ENCODE measurements at regions not wholly inside any gene's neighbourhood (a gene's known extent, or its start where the extent isn't known, plus 50 kb on each side); places are given as distances from the start of the nearest gene placed in this dataset.

- no peak for TF ChIP-seq CTCF (IDR thresholded peaks at IDR 0.05)
Measured at GRCh38 chr5:74042959-74043358, 417.0 kb downstream of the ARHGEF28 start.

- no peak for TF ChIP-seq CTCF (IDR thresholded peaks at IDR 0.05)
Measured at GRCh38 chr5:74042559-74042958, 416.6 kb downstream of the ARHGEF28 start.

- no peak for TF ChIP-seq CTCF (IDR thresholded peaks at IDR 0.05)
Measured at GRCh38 chr5:74041913-74042312, 415.9 kb downstream of the ARHGEF28 start.

- TF ChIP-seq CTCF (IDR thresholded peaks at IDR 0.05): no peak
Measured at GRCh38 chr5:74040811-74041491, 415.0 kb downstream of the ARHGEF28 start.

GRCh38 chr5:74040065-74040551 is 414.1 kb downstream of the ARHGEF28 start:
- no peak for TF ChIP-seq CTCF (IDR thresholded peaks at IDR 0.05)

- TF ChIP-seq CTCF (IDR thresholded peaks at IDR 0.05): no peak
Measured at GRCh38 chr5:74037321-74037720, 411.3 kb downstream of the ARHGEF28 start.

GRCh38 chr5:74035521-74035937 is 409.5 kb downstream of the ARHGEF28 start:
- TF ChIP-seq CTCF (IDR thresholded peaks at IDR 0.05): peak; percentile 71

GRCh38 chr5:74034733-74035132 is 408.7 kb downstream of the ARHGEF28 start:
- no peak for TF ChIP-seq CTCF (IDR thresholded peaks at IDR 0.05)

Data from LNCAP (cell line).